Naive thymus-derived CD4-positive, alpha-beta T cell (primary cell): ENCODE measurements at regions not wholly inside any gene's neighbourhood (a gene's known extent, or its start where the extent isn't known, plus 50 kb on each side); places are given as distances from the start of the nearest gene placed in this dataset.

Source experiments
- ATAC-seq: fragments of 150-1000 bp; cut with Tn5 transposase; 2 replicates; pipeline ENCODE4 v1.10.0; 2021; ENCODE audit warnings: mild to moderate bottlenecking, moderate library complexity
- CTCF ChIA-PET: fragments of 350-600 bp; sonication (Branson Sonifier 250); formaldehyde crosslinking; loops from one replicate; lab custom pipeline; 2021; ENCODE audit warnings: antibody characterized with exemption; lab: Charles Lee
- POLR2A ChIA-PET: fragments of 350-600 bp; sonication (Branson Sonifier 250); formaldehyde crosslinking; loops from one replicate; lab custom pipeline; 2021; ENCODE audit warnings: antibody characterized with exemption, inconsistent platforms; lab: Charles Lee
- DNase-seq, 9 donors: peaks; one replicate each; pipeline versions ENCODE4 v3.0.0 to v3.0.0-alpha.2; 2020 to 2022; ENCODE audit warnings: mixed read lengths in 1 of 9
- H3K27ac ChIP-seq: one replicate; pipeline ENCODE4 v1.7.0; 2013; ENCODE audit warnings: mild to moderate bottlenecking, low read depth, low read length, moderate library complexity
- H3K27me3 ChIP-seq, 2 donors: one replicate each; pipeline ENCODE4 v1.7.0; 2013; ENCODE audit warnings: low read length in 2 of 2, mild to moderate bottlenecking in 2 of 2, moderate library complexity in 2 of 2; ENCODE audit not compliant: control insufficient read depth in 2 of 2, insufficient read depth in 2 of 2
- H3K36me3 ChIP-seq, 3 experiments: 1 replicate in 2 of 3; 2 replicates in 1 of 3; pipeline ENCODE4 v1.7.0; 2013; ENCODE audit warnings: low read length in 3 of 3, mild to moderate bottlenecking in 3 of 3, moderate library complexity in 1 of 3; ENCODE audit not compliant: insufficient read depth in 3 of 3, control insufficient read depth in 2 of 3
- H3K4me1 ChIP-seq, 2 donors: one replicate each; pipeline ENCODE4 v1.7.0; 2013; ENCODE audit warnings: low read length in 2 of 2, mild to moderate bottlenecking in 2 of 2, moderate library complexity in 1 of 2; ENCODE audit not compliant: control insufficient read depth in 2 of 2, insufficient read depth in 2 of 2
- H3K4me3 ChIP-seq: 2 replicates; pipeline ENCODE4 v1.7.0; 2013; ENCODE audit warnings: mild to moderate bottlenecking, low read length
- H3K9me3 ChIP-seq, 3 experiments: 1 replicate in 2 of 3; 2 replicates in 1 of 3; pipeline ENCODE4 v1.7.0; 2013; ENCODE audit warnings: low read length in 3 of 3; ENCODE audit not compliant: control insufficient read depth in 2 of 3
- H3K27ac Mint-ChIP-seq, 9 donors: one replicate each; pipeline ENCODE4 v1.8.0; 2020 to 2022; ENCODE audit warnings: mixed read lengths in 9 of 9, mild to moderate bottlenecking in 8 of 9, moderate library complexity in 5 of 9, inconsistent platforms in 2 of 9
- H3K27me3 Mint-ChIP-seq, 5 donors: one replicate each; pipeline ENCODE4 v1.8.0; 2021 to 2022; ENCODE audit warnings: mixed read lengths in 5 of 5, mild to moderate bottlenecking in 1 of 5
- H3K36me3 Mint-ChIP-seq, 5 donors: one replicate each; pipeline ENCODE4 v1.8.0; 2020 to 2022; ENCODE audit warnings: mixed read lengths in 5 of 5, mild to moderate bottlenecking in 3 of 5, inconsistent platforms in 1 of 5
- H3K4me1 Mint-ChIP-seq, 7 donors: one replicate each; pipeline ENCODE4 v1.8.0; 2020 to 2022; ENCODE audit warnings: mixed read lengths in 7 of 7, mild to moderate bottlenecking in 3 of 7, inconsistent platforms in 1 of 7
- H3K4me3 Mint-ChIP-seq, 10 donors: one replicate each; pipeline ENCODE4 v1.8.0; 2020 to 2022; ENCODE audit warnings: mild to moderate bottlenecking in 10 of 10, mixed read lengths in 10 of 10, moderate library complexity in 6 of 10, inconsistent platforms in 2 of 10
- H3K9me3 Mint-ChIP-seq, 11 donors: one replicate each; pipeline ENCODE4 v1.8.0; 2020 to 2022; ENCODE audit warnings: mixed read lengths in 11 of 11, mild to moderate bottlenecking in 4 of 11, inconsistent platforms in 1 of 11, moderate library complexity in 1 of 11
- intact Hi-C, 2 donors: fragments of 100-400 bp; cut with micrococcal nuclease; formaldehyde crosslinking; loops; one replicate each; pipeline ENCODE4 v1.15.1; 2023

- ATAC-seq (no peak), DNase-seq (no peak)
- Mint-ChIP-seq H3K4me1 (no peaks in the 10 kb centered on the region), H3K27ac (no peak overlapping the region), H3K4me3 (no peak overlapping the region), H3K27me3 (peaks cover 2 to 21% (median 5%) of the 10 kb centered on the region in 5 donors), H3K9me3 (peaks cover 0 to 6% (median 0%) of the 10 kb centered on the region in 11 donors), H3K36me3 (no peaks in the 10 kb centered on the region)
- Histone ChIP-seq H3K27me3 (no peaks in the 10 kb centered on the region), H3K36me3 (no peaks in the 10 kb centered on the region), H3K27ac (no peak overlapping the region), H3K4me1 (no peaks in the 10 kb centered on the region), H3K4me3 (no peak overlapping the region), H3K9me3 (no peaks in the 10 kb centered on the region)
- intact Hi-C loops, result no loop called here
- ChIA-PET CTCF (no interaction called here), POLR2A (no interaction called here)
These were observed 126.6 kb upstream of the FZD8 start for GRCh38 chr10:35768731-35769130.

DNA sequence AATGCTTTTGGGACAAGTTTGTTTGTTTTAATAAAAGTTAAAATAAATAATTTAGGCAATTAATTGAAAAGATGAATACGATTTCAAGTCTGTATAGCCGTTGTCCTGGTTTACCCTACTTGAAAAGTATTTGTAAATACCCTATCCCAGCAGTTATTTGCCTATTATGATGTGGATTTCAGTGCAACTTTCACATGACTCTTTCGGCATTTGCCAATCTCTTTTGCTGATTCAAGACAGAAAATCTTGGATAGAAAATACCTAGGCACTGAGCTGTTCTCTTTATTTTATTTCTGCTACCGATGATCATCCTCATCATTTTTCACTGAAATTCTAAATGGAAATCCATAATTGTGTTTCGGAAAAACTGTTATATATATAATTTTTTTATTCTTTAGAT is 125.9 kb upstream of the FZD8 start:
- Histone ChIP-seq H3K27ac (no peak overlapping the region), H3K4me3 (no peak overlapping the region), H3K4me1 (no peaks in the 10 kb centered on the region), H3K36me3 (no peaks in the 10 kb centered on the region), H3K27me3 (no peaks in the 10 kb centered on the region), H3K9me3 (no peaks in the 10 kb centered on the region)
- no peak overlapping the region for H3K4me3 Mint-ChIP-seq
- ChIA-PET CTCF (no interaction called here), POLR2A (no interaction called here)
- DNase-seq (no peak), ATAC-seq (no peak)
- H3K27me3 Mint-ChIP-seq, result peaks cover 0 to 16% (median 8%) of the 10 kb centered on the region in 5 donors
- intact Hi-C loops, result no loop called here
- H3K4me1 Mint-ChIP-seq, result no peaks in the 10 kb centered on the region
- H3K9me3 Mint-ChIP-seq, result peaks cover 0 to 6% (median 0%) of the 10 kb centered on the region in 11 donors
- no peaks in the 10 kb centered on the region for H3K36me3 Mint-ChIP-seq
- H3K27ac Mint-ChIP-seq, result no peak overlapping the region

- Mint-ChIP-seq H3K4me1 (no peaks in the 10 kb centered on the region), H3K4me3 (no peak overlapping the region), H3K27me3 (peaks cover 0 to 16% (median 8%) of the 10 kb centered on the region in 5 donors), H3K9me3 (peaks cover 0 to 6% (median 0%) of the 10 kb centered on the region in 11 donors), H3K27ac (no peak overlapping the region), H3K36me3 (no peaks in the 10 kb centered on the region)
- intact Hi-C loops, result no loop called here
- no peak for ATAC-seq
- H3K4me3 ChIP-seq, result no peak overlapping the region
- POLR2A ChIA-PET, result no interaction called here
- no peaks in the 10 kb centered on the region for H3K27me3 ChIP-seq
- no peak overlapping the region for H3K27ac ChIP-seq
- DNase-seq, result no peak
- CTCF ChIA-PET, result no interaction called here
- H3K4me1 ChIP-seq, result no peaks in the 10 kb centered on the region
- no peaks in the 10 kb centered on the region for H3K36me3 ChIP-seq
- H3K9me3 ChIP-seq, result no peaks in the 10 kb centered on the region
These were observed 123.9 kb upstream of the FZD8 start for GRCh38 chr10:35765996-35766395.

- ATAC-seq, result no peak
- Histone ChIP-seq H3K4me3 (no peak overlapping the region), H3K36me3 (no peaks in the 10 kb centered on the region), H3K9me3 (no peaks in the 10 kb centered on the region), H3K27ac (no peak overlapping the region), H3K4me1 (no peaks in the 10 kb centered on the region), H3K27me3 (no peaks in the 10 kb centered on the region)
- Mint-ChIP-seq H3K4me1 (no peaks in the 10 kb centered on the region), H3K36me3 (no peaks in the 10 kb centered on the region), H3K27ac (no peak overlapping the region), H3K4me3 (no peak overlapping the region), H3K27me3 (peaks cover 0 to 14% (median 12%) of the 10 kb centered on the region in 5 donors), H3K9me3 (peaks cover 0 to 6% (median 0%) of the 10 kb centered on the region in 11 donors)
- intact Hi-C loops, result no loop called here
- DNase-seq, result no peak
- POLR2A ChIA-PET, result no interaction called here
- CTCF ChIA-PET, result no interaction called here
These were observed 123.0 kb upstream of the FZD8 start for GRCh38 chr10:35765066-35765527.

GRCh38 chr10:35762311-35763030 is 120.4 kb upstream of the FZD8 start:
- intact Hi-C loops, result no loop called here
- H3K9me3 Mint-ChIP-seq, result peaks cover 0 to 12% (median 0%) of the 10 kb centered on the region in 11 donors
- no peak for DNase-seq
- H3K4me1 Mint-ChIP-seq, result no peaks in the 10 kb centered on the region
- no peak overlapping the region for H3K27ac ChIP-seq
- H3K27me3 Mint-ChIP-seq, result peaks cover 2 to 21% (median 13%) of the 10 kb centered on the region in 5 donors
- no peaks in the 10 kb centered on the region for H3K4me1 ChIP-seq
- H3K4me3 Mint-ChIP-seq, result no peak overlapping the region
- H3K4me3 ChIP-seq, result no peak overlapping the region
- POLR2A ChIA-PET, result no interaction called here
- no peaks in the 10 kb centered on the region for H3K36me3 Mint-ChIP-seq
- no peaks in the 10 kb centered on the region for H3K27me3 ChIP-seq
- no peaks in the 10 kb centered on the region for H3K9me3 ChIP-seq
- CTCF ChIA-PET, result no interaction called here
- no peak for ATAC-seq
- H3K36me3 ChIP-seq, result no peaks in the 10 kb centered on the region
- no peak overlapping the region for H3K27ac Mint-ChIP-seq

DNA sequence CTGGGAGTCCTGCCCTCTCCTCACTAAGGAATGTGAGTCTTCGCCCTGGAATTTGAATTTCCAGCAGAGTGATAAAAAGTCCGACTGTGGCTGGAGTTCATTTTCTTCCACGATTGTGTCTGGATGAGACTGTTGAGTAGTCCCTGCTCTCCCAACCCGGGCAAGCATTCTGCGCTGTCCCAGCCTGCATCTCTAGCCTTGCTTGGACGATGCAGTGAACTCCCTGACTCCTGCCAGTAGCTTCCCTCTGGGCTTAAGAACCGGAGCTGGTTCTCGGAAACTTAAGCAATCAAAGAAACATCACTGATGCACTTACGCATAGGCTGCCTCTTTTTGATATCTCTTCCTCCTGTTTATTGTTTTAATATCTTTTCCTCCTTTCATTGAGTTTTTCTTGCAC is 116.0 kb upstream of the FZD8 start:
- Mint-ChIP-seq H3K4me1 (no peaks in the 10 kb centered on the region), H3K27ac (no peak overlapping the region)
- H3K9me3 ChIP-seq, result no peaks in the 10 kb centered on the region

GRCh38 chr10:35754519-35754918 is 112.4 kb upstream of the FZD8 start:
- H3K36me3 Mint-ChIP-seq, result no peaks in the 10 kb centered on the region
- intact Hi-C loops, result no loop called here
- DNase-seq (no peak), ATAC-seq (no peak)
- Histone ChIP-seq H3K4me1 (no peaks in the 10 kb centered on the region), H3K4me3 (no peak overlapping the region), H3K27me3 (no peaks in the 10 kb centered on the region), H3K9me3 (no peaks in the 10 kb centered on the region), H3K27ac (no peak overlapping the region), H3K36me3 (no peaks in the 10 kb centered on the region)
- peaks cover 0 to 12% (median 0%) of the 10 kb centered on the region in 11 donors for H3K9me3 Mint-ChIP-seq
- H3K27ac Mint-ChIP-seq, result no peak overlapping the region
- H3K4me3 Mint-ChIP-seq, result no peak overlapping the region
- H3K4me1 Mint-ChIP-seq, result no peaks in the 10 kb centered on the region
- CTCF ChIA-PET, result no interaction called here
- POLR2A ChIA-PET, result no interaction called here
- peaks cover 0 to 12% (median 5%) of the 10 kb centered on the region in 5 donors for H3K27me3 Mint-ChIP-seq

More for the DNA sequence above, 116.0 kb upstream of the FZD8 start:
- no peak for DNase-seq
- Mint-ChIP-seq H3K4me3 (no peak overlapping the region), H3K36me3 (no peaks in the 10 kb centered on the region), H3K27me3 (peaks cover 0 to 21% (median 6%) of the 10 kb centered on the region in 5 donors), H3K9me3 (peaks cover 0 to 12% (median 0%) of the 10 kb centered on the region in 11 donors)
- Histone ChIP-seq H3K4me3 (no peak overlapping the region), H3K36me3 (no peaks in the 10 kb centered on the region), H3K27ac (no peak overlapping the region), H3K27me3 (no peaks in the 10 kb centered on the region), H3K4me1 (no peaks in the 10 kb centered on the region)
- ATAC-seq, result no peak
- intact Hi-C loops, result no loop called here
- POLR2A ChIA-PET, result no interaction called here
- CTCF ChIA-PET, result no interaction called here
